HepG2 (cell line): ENCODE measurements at regions not wholly inside any gene's neighbourhood (a gene's known extent, or its start where the extent isn't known, plus 50 kb on each side); places are given as distances from the start of the nearest gene placed in this dataset.

ENCODE experiments used
- DR1 ChIP-seq: sonication (generic); formaldehyde crosslinking; IDR thresholded peaks from 2 replicates; pipeline ENCODE4 v1.8.0; 2021; ENCODE audit warnings: mild to moderate bottlenecking, missing genetic modification reagents, inconsistent platforms
- HHEX ChIP-seq: IDR thresholded peaks from 2 replicates; pipeline ENCODE4 v1.6.1; 2016; ENCODE audit warnings: control low read depth
- PLRG1 ChIP-seq: fragments of 450-650 bp; conservative IDR thresholded peaks from 2 replicates; pipeline ENCODE4 v1.6.1; 2016
- PRDM10 ChIP-seq: sonication (generic); formaldehyde crosslinking; IDR thresholded peaks from 2 replicates; pipeline ENCODE4 v1.4.0; 2020; ENCODE audit warnings: low read depth, missing genetic modification reagents
- RERE ChIP-seq: IDR thresholded peaks from 2 replicates; pipeline ENCODE4 v1.6.1; 2016; ENCODE audit warnings: low read depth, missing genetic modification reagents, missing compliant biosample characterization
- SRSF9 ChIP-seq: fragments of 200-400 bp; formaldehyde crosslinking; IDR thresholded peaks from 2 replicates; pipeline ENCODE4 v1.6.1; 2018; ENCODE audit warnings: borderline replicate concordance, mild to moderate bottlenecking, low read depth, low read length; ENCODE audit not compliant: insufficient read depth, poor library complexity, severe bottlenecking
- TGIF2 ChIP-seq: IDR thresholded peaks from 2 replicates; pipeline ENCODE4 v1.6.1; 2016; ENCODE audit warnings: control low read depth, missing compliant biosample characterization
- TRIM22 ChIP-seq: fragments of 450-650 bp; IDR thresholded peaks from 2 replicates; pipeline ENCODE4 v1.6.1; 2017
- UBTF ChIP-seq: sonication (generic); formaldehyde crosslinking; IDR thresholded peaks from 2 replicates; pipeline ENCODE4 v1.4.0; 2020; ENCODE audit warnings: mild to moderate bottlenecking, missing genetic modification reagents
- XBP1 ChIP-seq: sonication (generic); formaldehyde crosslinking; IDR thresholded peaks from 2 replicates; pipeline ENCODE4 v1.5.0; 2020; ENCODE audit warnings: missing genetic modification reagents
- ZBTB42 ChIP-seq: sonication (generic); formaldehyde crosslinking; IDR thresholded peaks from 2 replicates; pipeline ENCODE4 v1.5.0; 2020; ENCODE audit warnings: mild to moderate bottlenecking, missing genetic modification reagents
- ZNF234 ChIP-seq: sonication (generic); formaldehyde crosslinking; conservative IDR thresholded peaks from 2 replicates; pipeline ENCODE4 v1.5.1; 2020; ENCODE audit warnings: mild to moderate bottlenecking, missing genetic modification reagents
- ZNF24 ChIP-seq: fragments of 450-650 bp; IDR thresholded peaks from 2 replicates; pipeline ENCODE4 v1.6.1; 2017; ENCODE audit warnings: antibody characterized with exemption, mild to moderate bottlenecking
- ZNF431 ChIP-seq: sonication (generic); formaldehyde crosslinking; IDR thresholded peaks from 2 replicates; pipeline ENCODE4 v1.9.0; 2022; ENCODE audit warnings: missing genetic modification reagents, low read depth, mild to moderate bottlenecking, borderline replicate concordance
- ZNF713 ChIP-seq: sonication (generic); formaldehyde crosslinking; IDR thresholded peaks from 2 replicates; pipeline ENCODE4 v1.4.0; 2020; ENCODE audit warnings: mild to moderate bottlenecking, missing genetic modification reagents

- no peak for TF ChIP-seq RERE
- TF ChIP-seq ZBTB42 (CRISPR knock-in tag) = no peak
- peak; percentile 34; the same call in 1 of the 2 replicates for TF ChIP-seq TGIF2 (CRISPR knock-in tag)
- TF ChIP-seq ZNF24 = no peak
- no peak for TF ChIP-seq HHEX
- TF ChIP-seq ZNF234 (CRISPR knock-in tag) = no peak
- TF ChIP-seq PLRG1 = no peak
- peak; percentile 82 for TF ChIP-seq UBTF
- 0 out of 2 replicates have a peak, but pooled peaks have one; percentile 24 for TF ChIP-seq PRDM10 (CRISPR knock-in tag)
- no peak for TF ChIP-seq ZNF431 (CRISPR knock-in tag)
- no peak for TF ChIP-seq DR1 (CRISPR knock-in tag)
- no peak for TF ChIP-seq TRIM22
- TF ChIP-seq ZNF713 (CRISPR knock-in tag) = 0 out of 2 replicates have a peak, but pooled peaks have one; percentile 33
- TF ChIP-seq SRSF9 = no peak
- no peak for TF ChIP-seq XBP1 (CRISPR knock-in tag)
These were observed 156.8 kb upstream of the PTPN1 start (continued) for GRCh38 chr20:50353289-50353961.
